NB4 (cell line): ENCODE measurements at regions not wholly inside any gene's neighbourhood (a gene's known extent, or its start where the extent isn't known, plus 50 kb on each side); places are given as distances from the start of the nearest gene placed in this dataset.
"Not testable (repeated sequence)": the region's sequence is repeated elsewhere in the genome, so short reads cannot be mapped to it uniquely, and the experiment has no call there.

Experiments
- DNase-seq: peaks from one replicate; pipeline ENCODE4 v3.0.0; 2010; ENCODE audit warnings: low read depth
- H3K4me3 ChIP-seq: one replicate; pipeline ENCODE4 v1.5.1; 2011; ENCODE audit warnings: mild to moderate bottlenecking, low read depth, low read length, moderate library complexity
- CTCF ChIP-seq: IDR thresholded peaks from one replicate; pipeline ENCODE4 v1.5.1; 2012; ENCODE audit warnings: low read depth, low read length
- MAX ChIP-seq: IDR thresholded peaks from 2 replicates; pipeline ENCODE4 v1.6.1; 2011; ENCODE audit warnings: low read depth, low read length
- MYC ChIP-seq: IDR thresholded peaks from 2 replicates; pipeline ENCODE4 v1.6.1; 2011; ENCODE audit warnings: low read depth, low read length
- POLR2A ChIP-seq: IDR thresholded peaks from 2 replicates; pipeline ENCODE4 v1.6.1; 2011; ENCODE audit warnings: mild to moderate bottlenecking; ENCODE audit not compliant: insufficient read length; ENCODE audit errors: extremely low read depth

- H3K4me3 ChIP-seq: no peak overlapping the region
- no peak for DNase-seq
- TF ChIP-seq POLR2A (no peak), MAX (no peak), CTCF (no peak), MYC (no peak)
Measured at GRCh38 chr9:82750411-82750913, 312.5 kb downstream of the RASEF start.

GRCh38 chr9:82757924-82758323 lies 305.0 kb downstream of the RASEF start:
- no peak overlapping the region for H3K4me3 ChIP-seq
- DNase-seq: no peak
- TF ChIP-seq POLR2A (no peak), MYC (no peak), MAX (no peak), CTCF (no peak)

- H3K4me3 ChIP-seq: no peak overlapping the region
- TF ChIP-seq MYC (no peak), POLR2A (no peak), CTCF (no peak), MAX (no peak)
- DNase-seq: no peak
Measured at GRCh38 chr9:82761027-82761426, 301.9 kb downstream of the RASEF start.

GRCh38 chr9:82761956-82762355 lies 301.0 kb downstream of the RASEF start:
- no peak for DNase-seq

GRCh38 chr9:82763656-82764055 lies 299.3 kb downstream of the RASEF start:
- H3K4me3 ChIP-seq: no peak overlapping the region
- TF ChIP-seq CTCF (no peak), MYC (no peak), POLR2A (no peak), MAX (no peak)
- no peak for DNase-seq

More at GRCh38 chr9:82761956-82762355, 301.0 kb downstream of the RASEF start:
- no peak overlapping the region for H3K4me3 ChIP-seq
- TF ChIP-seq MAX: no peak
- no peak for TF ChIP-seq CTCF
- no peak for TF ChIP-seq MYC
- no peak for TF ChIP-seq POLR2A

- DNase-seq: no peak
- TF ChIP-seq CTCF (no peak), MYC (no peak), POLR2A (no peak), MAX (no peak)
- no peak overlapping the region for H3K4me3 ChIP-seq
Measured at GRCh38 chr9:82764061-82764668, 298.8 kb downstream of the RASEF start.

- not testable (repeated sequence) for H3K4me3 ChIP-seq, DNase-seq
Measured at GRCh38 chr9:82774707-82775231, 288.2 kb downstream of the RASEF start.
